ENCODE measurements at regions not wholly inside any gene's neighbourhood (a gene's known extent, or its start where the extent isn't known, plus 50 kb on each side); places are given as distances from the start of the nearest gene placed in this dataset.

DNA sequence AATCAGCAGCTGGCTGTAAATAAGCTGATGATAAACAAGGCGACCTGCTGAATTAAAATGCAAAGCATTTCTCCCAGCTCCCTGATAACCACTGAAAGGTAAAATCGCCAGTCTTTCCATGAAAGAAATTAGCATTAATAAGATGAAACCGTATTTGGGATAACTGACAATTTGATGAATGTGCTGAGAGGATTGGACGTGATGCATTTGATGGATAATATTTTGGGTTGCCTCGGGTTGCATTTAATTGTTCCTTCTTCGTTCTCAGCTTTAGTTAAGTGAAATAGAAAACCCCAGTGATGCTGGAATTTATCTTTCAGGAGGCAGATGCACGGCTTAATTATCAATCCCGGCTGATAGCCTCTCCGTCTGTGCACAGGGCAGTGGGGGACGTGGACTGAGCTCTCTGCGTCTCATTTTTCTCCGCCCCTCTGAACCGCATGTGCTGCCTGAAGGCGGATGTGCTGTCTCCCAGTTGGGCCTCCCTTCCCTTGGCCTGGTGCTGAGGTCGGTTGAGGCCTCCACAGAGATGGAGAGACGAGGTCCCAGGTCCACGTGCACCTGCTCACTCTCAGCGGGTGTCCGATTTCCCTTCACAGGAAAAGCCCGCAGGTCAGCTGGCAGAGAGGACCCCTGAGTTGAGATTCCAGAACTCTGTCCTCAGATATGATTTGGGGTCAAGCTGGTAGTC is 846.2 kb downstream of the BRD1 start:
- TF ChIP-seq CTCF (IDR thresholded peaks at IDR 0.05; ENCODE audit: low read depth, low read length, poor library complexity, severe bottlenecking) (no peak), EZH2phosphoT487 (IDR thresholded peaks at IDR 0.05; ENCODE audit: borderline replicate concordance, low read length) (no peak)
